GM18507 (cell line): ENCODE measurements at regions not wholly inside any gene's neighbourhood (a gene's known extent, or its start where the extent isn't known, plus 50 kb on each side); places are given as distances from the start of the nearest gene placed in this dataset.
"Not testable (repeated sequence)": the region's sequence is repeated elsewhere in the genome, so short reads cannot be mapped to it uniquely, and the experiment has no call there.

Experiments used
- DNase-seq: peaks from one replicate; pipeline ENCODE4 v3.0.0; 2011; ENCODE audit warnings: low read depth; ENCODE audit not compliant: insufficient read length; ENCODE audit errors: extremely low spot score
- FAIRE-seq: peaks from 2 replicates; lab custom pipeline; 2011; peaks lifted over from hg19 to GRCh38; lab: Jason Lieb, UNC

- FAIRE-seq (no peak), DNase-seq (no peak)
Measured at GRCh38 chr4:19093951-19094350, 1072.4 kb upstream of the LCORL start.

- DNase-seq, result no peak
- FAIRE-seq, result no peak
Measured at GRCh38 chr4:19092797-19093196, 1071.2 kb upstream of the LCORL start.

- no peak for DNase-seq
- FAIRE-seq, result no peak
Measured at GRCh38 chr4:19074036-19074435, 1052.5 kb upstream of the LCORL start.

- FAIRE-seq (no peak), DNase-seq (no peak)
Measured at GRCh38 chr4:19063662-19064061, 1042.1 kb upstream of the LCORL start.

- DNase-seq, result no peak
- FAIRE-seq, result no peak
Measured at GRCh38 chr4:19054916-19055315, 1033.4 kb upstream of the LCORL start.

- FAIRE-seq (no peak), DNase-seq (no peak)
Measured at GRCh38 chr4:19051831-19052230, 1030.3 kb upstream of the LCORL start.

GRCh38 chr4:19047279-19047880, 1025.8 kb upstream of the LCORL start:
- FAIRE-seq (no peak), DNase-seq (no peak)

- FAIRE-seq (no peak), DNase-seq (no peak)
Measured at GRCh38 chr4:19039816-19040215, 1018.3 kb upstream of the LCORL start.

GRCh38 chr4:19038231-19038630, 1016.7 kb upstream of the LCORL start:
- DNase-seq (no peak), FAIRE-seq (no peak)

- DNase-seq (no peak), FAIRE-seq (no peak)
Measured at GRCh38 chr4:19033816-19034733, 1012.5 kb upstream of the LCORL start.

- DNase-seq (no peak), FAIRE-seq (no peak)
Measured at GRCh38 chr4:19030536-19030935, 1009.0 kb upstream of the LCORL start.

- DNase-seq (no peak), FAIRE-seq (no peak)
Measured at GRCh38 chr4:19030048-19030447, 1008.5 kb upstream of the LCORL start.

- no peak for FAIRE-seq
- DNase-seq, result no peak
Measured at GRCh38 chr4:19026281-19026680, 1004.7 kb upstream of the LCORL start.

GRCh38 chr4:19025031-19025430, 1003.5 kb upstream of the LCORL start:
- FAIRE-seq (no peak), DNase-seq (no peak)

- FAIRE-seq (no peak), DNase-seq (no peak)
Measured at GRCh38 chr4:19024047-19024446, 1002.5 kb upstream of the LCORL start.

- no peak for DNase-seq
- no peak for FAIRE-seq
Measured at GRCh38 chr4:19021617-19022016, 1000.1 kb upstream of the LCORL start.

GRCh38 chr4:19016550-19016949, 995.0 kb upstream of the LCORL start:
- not testable (repeated sequence) for FAIRE-seq

GRCh38 chr4:19014594-19014993, 993.0 kb upstream of the LCORL start:
- FAIRE-seq (no peak), DNase-seq (no peak)

More at GRCh38 chr4:19016550-19016949, 995.0 kb upstream of the LCORL start:
- not testable (repeated sequence) for DNase-seq

- FAIRE-seq, result no peak
- no peak for DNase-seq
Measured at GRCh38 chr4:19010761-19011160, 989.2 kb upstream of the LCORL start.

- DNase-seq, result no peak
- no peak for FAIRE-seq
Measured at GRCh38 chr4:19009881-19010280, 988.3 kb upstream of the LCORL start.

- FAIRE-seq (no peak), DNase-seq (no peak)
Measured at GRCh38 chr4:19005211-19005610, 983.7 kb upstream of the LCORL start.
